Stimulated activated CD4-positive, alpha-beta T cell treated with anti-CD3 and anti-CD28 coated beads, Interleukin-2, amount 100 ng/mL, for 24 hours (primary cell): ENCODE measurements at regions not wholly inside any gene's neighbourhood (a gene's known extent, or its start where the extent isn't known, plus 50 kb on each side); places are given as distances from the start of the nearest gene placed in this dataset.
"Not testable (repeated sequence)": the region's sequence is repeated elsewhere in the genome, so short reads cannot be mapped to it uniquely, and the experiment has no call there.

Experiments used
- DNase-seq, 2 donors: peaks; one replicate each; pipeline ENCODE4 v3.0.0-alpha.2; 2020

DNA sequence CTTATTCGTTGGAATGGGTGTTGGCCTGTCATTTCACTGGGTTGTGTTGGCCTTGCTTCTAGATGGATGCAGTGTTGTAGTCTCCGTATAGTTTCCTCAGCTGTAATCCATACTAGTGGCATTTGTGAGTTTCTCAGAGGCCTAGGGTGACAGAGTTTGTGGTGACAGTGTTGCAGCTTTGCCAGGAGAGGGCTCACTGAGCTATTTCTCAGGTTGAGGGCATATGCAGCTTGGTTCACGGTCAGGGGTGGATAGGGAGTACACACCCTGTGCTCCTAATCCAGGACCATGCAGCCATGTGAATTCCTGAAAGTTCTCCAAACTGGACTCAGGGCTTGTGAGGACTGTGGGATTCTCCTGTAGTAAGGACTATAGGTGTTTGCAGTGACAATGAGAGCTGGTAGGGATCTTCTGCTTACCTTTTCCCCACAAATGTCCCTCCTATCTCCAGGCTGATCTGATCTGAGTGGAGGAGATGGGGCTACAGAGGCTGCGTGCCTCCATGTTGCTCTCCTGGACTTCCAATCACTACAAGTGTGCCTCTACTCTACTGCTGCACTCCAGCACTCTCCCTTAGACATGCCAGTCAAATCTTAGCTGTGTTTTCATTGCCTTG is 229.0 kb downstream of the STK31 start:
- DNase-seq = peak in 1 of 2 donors; percentile 9

DNA sequence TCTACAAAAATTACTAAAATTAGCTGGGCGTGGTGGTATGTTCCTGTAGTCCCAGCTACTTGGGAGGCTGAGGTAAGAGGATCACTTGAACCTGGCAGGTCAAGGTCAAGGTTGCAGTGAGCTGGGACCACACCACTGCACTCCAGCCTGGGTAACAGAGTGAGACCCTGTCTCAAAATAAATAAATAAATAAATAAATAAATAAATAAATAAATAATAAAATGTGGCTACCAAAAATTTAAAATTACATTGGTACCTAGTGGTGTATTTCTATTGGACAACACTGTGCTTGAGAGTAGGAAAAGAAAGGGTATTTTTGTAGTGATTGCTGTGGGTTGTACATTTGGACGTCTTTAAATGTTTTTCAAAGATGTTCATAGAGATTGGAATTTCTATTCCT is 229.7 kb downstream of the STK31 start:
- not testable (repeated sequence) for DNase-seq

DNA sequence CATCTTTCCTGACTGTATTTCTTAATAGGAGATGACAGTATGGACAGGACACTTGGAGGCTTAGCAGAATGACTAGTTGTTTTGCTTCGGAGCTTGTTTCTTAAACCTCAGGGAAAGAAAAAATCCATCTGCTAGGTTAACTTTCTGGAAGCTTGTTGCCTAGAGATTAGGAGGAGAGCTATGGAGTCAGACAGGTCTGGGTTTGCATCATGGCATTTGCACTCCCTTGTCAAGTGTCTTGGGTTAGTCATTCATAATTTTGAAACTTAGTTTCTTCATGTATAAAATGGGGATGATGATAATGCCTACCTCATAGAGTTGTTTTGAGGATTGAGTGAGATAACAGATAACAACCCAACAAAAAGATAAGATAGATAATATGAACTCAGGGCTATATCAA is 231.5 kb downstream of the STK31 start:
- no peak for DNase-seq

DNA sequence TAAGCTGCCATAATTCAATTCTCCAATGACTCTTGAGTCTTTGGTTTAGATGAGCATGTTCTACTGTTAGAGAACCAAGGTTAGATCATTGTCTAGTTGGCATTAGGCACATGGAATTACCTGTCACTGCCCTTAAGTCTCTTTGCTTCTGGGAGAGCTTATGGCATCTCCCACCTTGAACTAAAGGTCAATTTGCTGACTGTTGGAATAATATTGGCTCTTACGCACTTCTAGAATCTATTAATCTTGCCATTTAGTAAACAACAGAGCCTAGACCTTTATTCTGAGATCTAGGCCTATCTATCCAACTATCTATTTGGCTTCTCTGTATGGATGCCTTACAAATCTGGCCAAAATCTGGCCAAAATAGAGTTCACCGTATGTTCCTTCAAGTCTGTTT is 232.0 kb downstream of the STK31 start:
- no peak for DNase-seq

DNA sequence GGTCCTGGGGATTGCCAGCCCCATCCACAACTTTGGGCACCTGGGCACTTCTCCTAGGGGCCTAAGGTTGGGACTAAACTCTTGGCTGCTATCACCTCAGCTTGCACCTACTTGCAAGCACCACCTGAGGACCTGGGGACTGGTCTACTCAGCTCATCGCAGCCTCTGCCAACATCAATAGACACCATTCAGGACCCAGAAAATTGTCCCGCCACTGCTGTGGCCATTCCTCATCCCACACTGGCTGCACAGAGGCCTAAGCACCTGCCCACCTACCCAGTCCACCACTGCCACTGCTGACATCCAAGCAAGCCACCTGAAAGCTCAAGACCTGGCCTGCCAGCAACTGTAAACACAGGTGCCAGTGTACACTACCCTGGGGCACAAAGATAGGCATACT is 234.1 kb downstream of the STK31 start:
- no peak for DNase-seq

DNA sequence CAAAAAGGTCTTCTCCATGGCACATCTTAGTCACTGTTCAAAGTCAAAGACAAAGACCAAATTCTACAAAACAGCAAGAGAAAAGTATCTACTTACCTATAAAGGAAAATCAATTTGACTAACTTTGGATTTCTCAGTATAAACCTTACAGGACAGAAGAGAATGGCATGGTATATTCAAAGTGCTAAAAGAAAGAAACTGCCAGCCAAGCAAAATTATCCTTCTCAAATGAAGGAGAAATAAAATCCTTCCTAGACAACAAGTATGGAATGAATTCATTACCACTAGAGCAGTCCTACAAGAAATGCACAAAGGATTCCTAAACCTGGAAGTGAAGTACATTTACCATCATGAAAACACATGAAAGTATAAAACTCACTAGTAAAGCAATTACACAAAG is 235.5 kb downstream of the STK31 start:
- no peak for DNase-seq

DNA sequence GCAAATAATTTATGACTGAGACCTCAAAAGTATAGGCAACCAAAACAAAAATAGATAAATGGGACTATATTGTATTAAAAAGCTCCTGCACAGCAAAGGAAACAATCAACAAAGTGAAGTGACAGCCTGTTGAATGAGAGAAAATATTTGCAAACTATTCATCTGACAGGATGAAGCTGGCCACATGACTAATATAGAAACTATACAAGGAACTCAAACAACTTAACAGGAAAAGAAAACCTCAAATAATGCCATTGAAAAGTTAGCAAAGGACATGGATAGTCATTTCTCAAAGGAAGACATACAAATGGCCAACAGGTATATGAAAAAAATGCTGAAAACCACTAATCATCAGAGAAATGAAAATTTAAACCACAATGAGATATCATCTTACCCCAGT is 245.1 kb downstream of the STK31 start:
- no peak for DNase-seq

DNA sequence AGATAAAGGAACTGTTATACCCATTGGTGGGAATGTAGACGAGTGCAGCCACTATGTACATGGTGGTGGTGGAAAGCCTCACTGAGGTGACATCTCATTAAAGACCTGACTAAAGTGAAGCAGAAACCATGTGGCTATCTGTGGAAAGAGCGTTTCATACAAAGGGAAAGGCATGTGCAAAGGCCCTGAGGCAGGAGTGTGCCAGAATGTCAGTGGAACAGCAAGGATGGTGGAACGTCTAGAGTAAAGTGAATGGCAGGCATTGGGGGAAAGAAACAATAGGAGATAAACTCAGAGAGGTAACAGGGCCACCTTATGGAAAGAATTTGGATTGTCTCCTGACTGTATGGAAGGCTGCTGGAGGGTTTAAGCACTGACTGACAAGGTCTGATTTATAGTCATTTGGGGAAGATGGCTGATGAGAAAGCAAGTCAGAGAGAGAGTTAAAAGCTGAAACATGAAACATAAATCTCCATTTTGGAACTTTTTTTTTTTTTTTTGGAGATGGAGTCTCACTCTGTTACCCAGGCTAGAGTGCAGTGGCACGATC is 245.7 kb downstream of the STK31 start:
- no peak for DNase-seq

DNA sequence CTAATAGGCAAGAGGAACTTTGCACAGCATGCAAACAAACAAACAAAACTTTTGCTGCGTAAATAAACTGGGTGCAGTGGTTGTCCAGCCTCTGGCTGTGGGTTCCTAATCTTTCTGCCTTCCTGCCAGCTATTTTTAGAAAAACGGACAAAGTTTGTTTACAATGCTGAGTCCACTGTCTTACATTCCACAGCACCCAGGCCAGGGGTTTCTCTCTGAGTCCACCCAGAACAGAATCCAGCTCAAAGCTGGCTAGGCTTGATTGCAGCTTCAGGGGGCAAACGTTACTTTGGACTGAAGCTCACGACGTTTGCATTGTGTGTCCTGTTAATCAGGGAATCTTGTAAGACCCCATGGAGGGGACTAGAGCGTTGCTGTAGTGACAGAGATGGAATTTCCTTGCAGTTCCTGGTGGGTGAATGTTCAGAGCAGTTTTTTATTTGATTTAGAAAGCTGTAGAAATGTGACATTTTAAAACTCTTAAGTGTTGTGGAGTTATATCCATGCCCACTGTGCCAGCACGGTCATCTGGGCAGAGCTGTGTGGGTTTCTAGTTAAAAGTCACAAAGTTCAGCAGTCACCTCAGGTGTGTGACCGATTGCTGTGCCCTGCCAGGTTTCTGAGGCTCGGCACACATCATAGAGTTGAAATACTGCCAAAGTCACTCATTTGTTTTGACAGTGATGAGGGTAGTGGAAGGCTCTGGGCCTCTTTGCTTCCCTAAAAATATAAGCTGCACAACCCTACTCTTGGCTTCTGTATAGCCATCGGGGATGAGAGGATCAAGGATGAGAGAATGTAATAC is 247.0 kb downstream of the STK31 start:
- no peak for DNase-seq

DNA sequence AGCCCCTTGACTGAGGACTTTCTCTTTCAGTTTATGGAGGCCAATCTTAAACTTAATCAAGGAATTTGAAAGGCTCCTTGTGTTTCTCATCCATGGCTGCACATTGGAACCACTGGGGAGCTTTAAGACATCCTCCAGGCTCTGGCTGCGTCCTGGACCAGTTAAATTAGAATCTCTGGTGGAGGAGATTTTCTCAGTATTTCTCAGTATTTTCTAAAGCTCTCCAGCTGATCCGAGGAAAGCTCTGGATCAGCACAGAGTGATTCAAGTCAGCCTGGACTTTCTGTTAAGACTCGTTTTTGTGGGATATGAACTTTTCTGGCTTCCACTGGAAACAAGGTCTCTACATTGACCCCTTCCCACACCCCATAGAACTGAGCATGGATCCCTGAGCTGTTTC is 249.8 kb downstream of the STK31 start:
- no peak for DNase-seq

DNA sequence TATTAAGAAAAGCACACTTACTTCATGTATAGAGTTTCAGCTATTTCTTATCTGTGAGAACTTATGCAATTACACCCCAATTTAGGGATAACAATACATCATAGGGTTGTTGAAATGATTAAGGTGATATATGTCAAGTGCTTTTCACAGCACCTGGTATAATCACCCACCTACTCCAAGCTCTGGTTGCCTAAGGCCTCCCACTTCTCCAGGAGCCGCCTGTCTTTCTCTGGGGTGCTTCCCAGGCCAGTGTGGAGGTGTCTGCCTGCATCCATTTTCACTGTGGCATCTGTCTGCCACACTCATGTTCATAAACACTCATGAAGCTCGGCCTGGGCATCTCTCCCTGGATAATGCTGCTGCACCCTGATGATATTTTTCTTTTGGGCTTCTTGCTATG is 250.3 kb downstream of the STK31 start:
- DNase-seq = no peak

DNA sequence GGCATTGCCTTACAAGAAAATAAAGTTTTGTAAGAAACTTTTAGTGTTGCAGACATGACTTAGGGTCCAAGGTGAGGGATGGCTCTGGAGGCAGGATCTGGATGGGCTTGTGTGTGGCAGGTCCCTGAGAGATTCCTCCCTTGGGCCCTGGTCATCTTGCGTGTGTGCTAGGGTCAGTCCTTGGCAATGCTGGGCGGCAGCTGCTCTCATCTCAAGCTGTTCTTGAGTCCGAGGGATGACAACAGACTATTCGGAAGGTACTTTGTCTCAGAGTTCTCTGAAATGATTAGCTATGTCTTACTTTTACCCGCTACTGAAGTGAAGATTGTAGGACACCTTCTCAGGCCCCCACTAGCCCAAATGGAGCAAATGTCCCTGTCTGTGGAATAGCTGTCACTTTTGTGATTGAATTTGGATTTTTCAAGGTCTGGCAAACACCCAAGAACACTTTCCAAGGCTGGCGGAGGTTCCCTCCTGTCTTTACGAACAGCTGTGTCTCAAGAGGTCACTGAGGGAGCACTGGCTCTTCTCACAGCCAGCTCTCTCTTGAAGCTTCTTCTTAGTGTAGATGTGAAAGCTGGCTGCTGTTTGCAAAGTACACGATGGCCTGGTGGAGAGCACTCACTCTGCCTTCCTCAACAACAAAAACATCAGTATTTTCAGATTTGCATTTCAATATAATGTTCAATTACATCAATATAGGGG is 253.6 kb downstream of the STK31 start:
- no peak for DNase-seq

DNA sequence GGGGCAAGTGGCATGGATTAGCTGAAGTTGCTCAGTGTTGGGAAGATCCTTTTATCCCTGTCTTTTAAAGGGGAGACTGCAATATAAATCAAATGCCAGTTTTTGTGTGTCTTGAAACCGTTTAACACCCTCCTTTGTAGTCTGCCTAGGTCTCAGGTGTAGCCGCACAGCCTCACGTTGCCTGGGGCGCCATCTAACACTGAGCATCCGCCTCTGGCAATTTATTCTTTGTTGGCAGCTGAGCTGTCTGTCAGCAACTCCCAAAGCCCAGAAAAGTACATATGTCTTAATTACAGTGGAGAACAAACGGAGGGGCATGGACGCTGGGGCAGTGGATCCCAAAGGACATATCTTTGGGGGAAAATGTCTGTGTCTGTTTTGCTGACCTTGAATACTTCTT is 254.7 kb downstream of the STK31 start:
- DNase-seq = no peak

DNA sequence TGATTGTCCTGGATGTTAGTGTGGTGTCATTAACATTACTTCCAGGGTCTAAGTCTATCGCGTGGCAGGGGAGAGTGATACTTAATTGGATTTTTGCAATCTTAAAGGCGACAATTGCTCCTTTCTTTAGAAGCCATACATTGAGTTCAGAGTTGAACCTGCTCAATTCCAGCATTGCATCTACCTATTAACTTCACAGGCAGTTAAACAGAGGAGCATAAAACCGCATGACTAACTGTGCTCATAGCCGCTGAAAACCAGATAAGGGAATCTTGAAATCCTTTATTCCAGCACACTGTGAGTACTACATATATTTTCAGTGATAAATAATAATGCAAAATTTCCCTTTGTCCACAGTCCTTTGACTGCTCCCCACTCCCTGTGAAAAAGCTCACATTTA is 255.3 kb downstream of the STK31 start:
- no peak for DNase-seq

DNA sequence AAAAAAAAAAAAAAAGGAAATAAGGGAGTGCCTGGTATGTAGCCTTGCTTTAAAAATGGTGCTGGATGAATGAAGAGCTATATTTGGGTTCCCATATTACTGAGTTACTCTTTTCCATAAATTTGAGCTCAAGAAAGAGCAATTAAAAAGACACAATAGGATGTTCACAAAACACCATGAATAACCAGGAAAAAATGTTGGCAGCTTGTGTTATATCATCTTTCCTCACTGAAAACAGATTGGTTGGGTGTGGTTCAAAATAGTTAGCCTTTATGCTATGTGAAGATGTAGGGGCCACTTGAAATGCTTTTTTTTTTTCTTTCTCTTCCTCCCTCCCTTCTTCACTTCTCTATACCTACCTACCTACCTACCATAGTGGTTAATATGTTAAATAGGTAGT is 256.9 kb downstream of the STK31 start:
- no peak for DNase-seq

DNA sequence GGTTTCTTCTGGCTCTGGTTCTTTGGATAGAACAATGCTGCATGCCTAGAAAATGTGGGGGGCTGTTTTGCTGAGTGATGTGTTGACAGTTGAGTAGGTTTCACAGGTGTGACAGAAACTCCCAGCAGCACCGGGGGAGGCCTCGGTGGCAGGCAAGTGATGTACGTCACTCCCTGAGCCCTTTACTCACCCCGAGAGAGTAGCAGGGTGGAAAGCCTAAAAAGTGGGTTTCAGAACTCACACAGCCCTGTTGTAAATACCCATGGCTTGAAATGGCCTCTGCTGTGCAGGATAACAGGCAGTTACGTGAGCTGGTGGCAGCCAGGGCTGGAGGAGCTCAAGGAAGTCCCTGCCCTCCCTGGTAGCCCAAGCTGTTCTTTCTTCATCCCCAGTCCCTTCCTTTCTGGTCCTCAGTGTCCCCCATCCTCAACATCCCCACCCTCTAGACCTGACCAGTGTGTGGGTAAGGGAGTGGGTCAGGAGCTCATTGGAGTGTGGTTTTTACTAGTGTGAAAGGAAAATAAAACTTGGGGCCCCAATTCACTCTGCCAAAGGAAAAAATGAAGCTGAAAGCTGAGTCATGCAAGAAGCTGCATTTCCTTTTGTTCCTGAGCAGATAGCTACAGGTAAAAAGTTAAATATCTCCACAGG is 258.1 kb downstream of the STK31 start:
- DNase-seq = peak in 1 of 2 donors; percentile 8

DNA sequence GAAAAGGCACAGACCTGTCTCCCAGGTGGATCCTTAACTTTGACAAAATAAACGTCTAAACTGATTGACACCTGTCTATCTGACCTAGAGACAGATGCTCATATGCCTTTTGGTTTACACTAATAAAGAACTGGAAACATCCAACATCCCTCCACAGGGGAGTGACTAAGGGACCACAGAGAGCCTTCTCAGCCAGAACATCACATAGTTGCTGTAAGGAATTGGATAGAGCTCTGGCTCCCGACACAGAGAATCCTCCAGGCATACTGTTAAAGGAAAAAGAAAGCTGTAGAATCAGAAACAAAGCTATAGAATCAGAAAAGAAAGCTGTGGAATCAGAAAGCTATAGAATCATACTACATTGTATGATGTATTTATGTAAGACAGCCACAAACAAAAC is 258.8 kb downstream of the STK31 start:
- DNase-seq = no peak

DNA sequence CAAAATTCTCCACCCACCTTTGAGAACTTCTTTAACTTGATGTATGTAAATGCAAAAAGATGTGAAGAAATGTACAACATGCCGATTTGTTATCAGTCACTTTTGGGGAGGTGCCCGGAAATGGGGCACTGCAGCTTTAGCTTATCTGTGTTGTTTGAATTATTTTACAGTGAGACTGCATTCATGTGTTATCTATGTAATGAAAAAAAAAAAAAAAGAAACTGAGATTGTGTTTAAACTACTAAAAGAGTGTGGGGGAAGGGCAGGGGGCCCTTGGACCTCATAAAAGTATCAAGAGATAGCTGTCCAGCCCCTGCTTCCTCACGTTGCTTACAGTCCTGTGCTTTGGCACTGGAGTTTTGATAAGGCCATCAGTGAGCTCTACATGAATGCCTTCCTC is 259.4 kb downstream of the STK31 start:
- no peak for DNase-seq

DNA sequence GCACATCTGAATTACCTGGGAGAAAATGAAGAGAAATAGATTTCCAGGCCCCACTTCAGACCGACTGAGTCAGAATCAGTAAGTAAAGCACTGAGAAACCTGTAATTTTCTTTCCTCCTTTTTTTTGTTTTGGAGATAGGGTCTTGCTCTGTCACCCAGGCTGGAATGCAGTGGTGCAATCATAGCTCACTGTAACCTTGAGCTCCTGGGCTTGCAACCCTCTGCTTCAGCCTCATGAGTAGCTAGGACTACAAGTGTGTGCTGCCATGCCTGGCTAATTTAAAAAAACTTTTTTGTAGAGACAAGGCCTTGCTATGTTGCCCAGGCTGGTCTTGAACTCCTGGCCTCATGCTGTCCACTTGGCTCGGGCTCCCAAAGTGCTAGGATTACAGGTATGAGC is 260.2 kb downstream of the STK31 start:
- DNase-seq = no peak

DNA sequence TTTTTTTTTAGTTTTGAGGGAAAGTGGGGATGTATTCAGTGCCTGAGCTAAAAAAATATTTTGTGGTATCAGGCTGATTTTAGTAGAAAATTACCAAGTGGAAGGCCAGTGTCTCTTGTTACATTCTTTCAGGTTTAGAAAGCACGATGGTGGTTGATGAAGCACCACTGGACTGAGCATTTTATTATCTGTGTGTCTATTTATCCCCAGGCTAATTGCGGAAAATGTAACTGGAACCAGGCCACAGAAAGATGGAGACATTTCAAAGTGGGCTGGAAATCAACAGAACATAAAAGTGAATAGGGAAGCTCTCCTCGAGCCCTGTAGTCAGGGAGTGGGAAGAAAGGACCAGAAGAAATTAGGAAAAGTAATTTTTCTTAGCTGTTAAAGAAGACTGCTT is 261.0 kb downstream of the STK31 start:
- DNase-seq = no peak

DNA sequence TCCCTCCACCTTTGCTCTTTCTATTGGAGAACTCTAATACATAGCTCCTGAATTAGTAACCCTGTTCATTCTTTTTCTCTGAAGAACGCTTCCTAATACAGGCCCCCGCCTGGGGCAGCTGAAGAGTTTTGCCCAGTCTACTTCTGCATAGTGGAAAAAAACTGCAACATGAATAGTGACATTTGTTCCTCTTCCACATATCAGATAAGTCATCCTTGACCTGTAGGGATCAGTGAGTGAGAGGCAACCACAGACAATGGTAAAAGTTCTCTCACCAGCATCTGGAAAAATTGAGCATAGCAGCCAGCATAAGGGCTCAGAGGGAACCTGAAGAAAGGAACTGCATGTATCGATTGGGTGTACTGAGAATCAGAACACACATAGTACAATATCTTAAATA is 262.0 kb downstream of the STK31 start:
- no peak for DNase-seq

DNA sequence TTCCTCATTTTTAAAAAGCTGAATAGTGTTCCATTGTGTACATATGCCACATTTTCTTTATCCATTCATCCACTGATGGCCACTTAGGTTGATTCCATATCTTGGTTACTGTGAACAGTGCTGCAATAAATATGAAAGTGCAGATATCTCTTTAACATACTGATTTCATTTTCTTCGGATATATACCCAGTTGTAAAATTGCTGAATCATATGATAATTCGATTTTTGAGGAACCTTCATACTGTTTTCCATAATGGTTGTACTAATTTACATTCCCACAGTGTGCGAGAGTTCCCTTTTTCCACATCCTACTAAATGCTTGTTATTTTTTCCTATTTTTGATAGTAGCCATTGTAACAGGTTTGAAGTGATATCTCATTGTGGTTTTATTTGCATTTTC is 263.2 kb downstream of the STK31 start:
- no peak for DNase-seq

DNA sequence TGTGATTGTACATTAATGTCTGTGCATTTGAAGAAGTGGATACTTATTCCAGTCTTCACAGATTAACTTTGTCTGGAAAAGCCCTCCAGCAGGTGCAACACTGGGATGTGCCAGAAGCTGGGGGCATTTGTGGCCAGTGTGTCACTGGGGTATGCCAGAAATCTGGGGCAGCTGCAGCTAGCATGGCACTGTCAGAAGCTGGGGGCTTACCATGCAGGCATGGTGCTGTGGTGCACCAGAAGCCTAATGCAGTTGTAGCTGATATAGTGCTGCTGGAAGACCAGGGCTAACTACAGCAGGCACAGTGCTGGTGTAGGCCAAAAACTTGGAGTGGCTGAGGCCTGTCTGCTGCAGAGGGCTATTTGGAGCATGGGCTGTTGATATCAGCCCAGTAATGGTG is 270.1 kb downstream of the STK31 start:
- no peak for DNase-seq
